Activated CD4-positive, alpha-beta T cell treated with anti-CD3 and anti-CD28 coated beads, Interleukin-10, Interleukin-2, amounts not matched to agents 100 ng/mL and 50 ng/mL, durations not matched to agents 16 hours and 8 hours (primary cell): ENCODE measurements at regions not wholly inside any gene's neighbourhood (a gene's known extent, or its start where the extent isn't known, plus 50 kb on each side); places are given as distances from the start of the nearest gene placed in this dataset.

Experiments
- DNase-seq: peaks from one replicate; pipeline ENCODE4 v3.0.0-alpha.2; 2020

- DNase-seq, result no peak
Measured at GRCh38 chr4:111519683-111520082, 625.6 kb upstream of the FAM241A start.

- DNase-seq, result no peak
Measured at GRCh38 chr4:111530446-111530845, 614.8 kb upstream of the FAM241A start.

GRCh38 chr4:111535792-111536191, 609.5 kb upstream of the FAM241A start:
- no peak for DNase-seq

GRCh38 chr4:111537165-111537564, 608.1 kb upstream of the FAM241A start:
- DNase-seq, result no peak

- DNase-seq, result no peak
Measured at GRCh38 chr4:111537871-111538270, 607.4 kb upstream of the FAM241A start.

- no peak for DNase-seq
Measured at GRCh38 chr4:111540671-111541070, 604.6 kb upstream of the FAM241A start.

GRCh38 chr4:111542056-111542455, 603.2 kb upstream of the FAM241A start:
- DNase-seq, result no peak

GRCh38 chr4:111546881-111547280, 598.4 kb upstream of the FAM241A start:
- DNase-seq, result no peak

- no peak for DNase-seq
Measured at GRCh38 chr4:111556141-111556781, 589.0 kb upstream of the FAM241A start.

- DNase-seq, result no peak
Measured at GRCh38 chr4:111556851-111557250, 588.4 kb upstream of the FAM241A start.

GRCh38 chr4:111562826-111563225, 582.4 kb upstream of the FAM241A start:
- no peak for DNase-seq

GRCh38 chr4:111572470-111572869, 572.8 kb upstream of the FAM241A start:
- no peak for DNase-seq

- no peak for DNase-seq
Measured at GRCh38 chr4:111573386-111573785, 571.9 kb upstream of the FAM241A start.

- DNase-seq, result no peak
Measured at GRCh38 chr4:111579767-111580166, 565.5 kb upstream of the FAM241A start.

GRCh38 chr4:111595456-111595855, 549.8 kb upstream of the FAM241A start:
- DNase-seq, result no peak

- DNase-seq, result no peak
Measured at GRCh38 chr4:111596491-111596890, 548.8 kb upstream of the FAM241A start.

GRCh38 chr4:111601671-111602070, 543.6 kb upstream of the FAM241A start:
- DNase-seq, result no peak

- DNase-seq, result no peak
Measured at GRCh38 chr4:111602848-111603247, 542.4 kb upstream of the FAM241A start.

GRCh38 chr4:111605111-111605510, 540.1 kb upstream of the FAM241A start:
- no peak for DNase-seq

- no peak for DNase-seq
Measured at GRCh38 chr4:111610681-111611080, 534.6 kb upstream of the FAM241A start.

- no peak for DNase-seq
Measured at GRCh38 chr4:111618908-111619307, 526.3 kb upstream of the FAM241A start.

GRCh38 chr4:111628437-111628836, 516.8 kb upstream of the FAM241A start:
- no peak for DNase-seq

GRCh38 chr4:111630705-111631104, 514.5 kb upstream of the FAM241A start:
- no peak for DNase-seq

GRCh38 chr4:111631215-111631999, 513.8 kb upstream of the FAM241A start:
- peak; percentile 1 for DNase-seq
